Astrocyte of the hippocampus (primary cell): ENCODE measurements at regions not wholly inside any gene's neighbourhood (a gene's known extent, or its start where the extent isn't known, plus 50 kb on each side); places are given as distances from the start of the nearest gene placed in this dataset.

Experiments used
- DNase-seq: peaks from one replicate; pipeline ENCODE4 v3.0.0; 2011; ENCODE audit warnings: low read depth, low spot score

DNA sequence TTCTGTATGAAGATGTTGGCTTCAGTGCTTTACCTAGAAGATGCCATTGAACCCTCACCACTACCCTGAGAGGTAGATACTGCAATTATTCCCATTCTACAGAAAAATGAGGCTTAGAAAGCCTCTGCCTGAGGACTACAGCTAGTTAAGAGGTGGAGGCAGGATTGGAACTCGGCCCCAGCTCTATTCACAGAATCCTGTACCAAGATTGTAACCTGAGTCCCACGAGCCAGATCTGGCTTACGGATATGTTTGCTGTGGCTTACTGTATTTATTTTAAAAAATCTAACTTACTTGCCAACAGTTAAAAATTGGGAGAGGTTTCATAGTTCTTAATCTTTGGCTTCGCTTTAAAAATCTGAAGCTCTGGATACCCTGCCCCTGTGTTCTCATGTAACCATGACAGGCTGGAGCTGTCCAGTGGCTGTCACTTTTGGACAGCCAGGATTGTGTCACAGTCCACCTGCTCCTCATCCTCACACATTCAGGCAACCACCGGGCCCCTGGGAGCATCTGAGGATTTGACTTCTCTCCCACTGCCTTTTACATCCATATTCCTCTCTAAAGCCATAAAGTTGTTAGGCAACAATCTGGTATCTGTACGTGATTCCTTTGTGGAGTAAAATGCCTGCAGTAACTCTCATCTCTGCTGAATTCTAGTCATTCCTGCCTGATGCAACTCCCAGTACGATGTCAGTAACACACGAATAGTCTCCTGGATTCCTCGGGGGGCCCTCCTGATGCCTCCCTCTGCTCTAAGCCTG, 160.8 kb upstream of the SERP2 start:
- no peak for DNase-seq

DNA sequence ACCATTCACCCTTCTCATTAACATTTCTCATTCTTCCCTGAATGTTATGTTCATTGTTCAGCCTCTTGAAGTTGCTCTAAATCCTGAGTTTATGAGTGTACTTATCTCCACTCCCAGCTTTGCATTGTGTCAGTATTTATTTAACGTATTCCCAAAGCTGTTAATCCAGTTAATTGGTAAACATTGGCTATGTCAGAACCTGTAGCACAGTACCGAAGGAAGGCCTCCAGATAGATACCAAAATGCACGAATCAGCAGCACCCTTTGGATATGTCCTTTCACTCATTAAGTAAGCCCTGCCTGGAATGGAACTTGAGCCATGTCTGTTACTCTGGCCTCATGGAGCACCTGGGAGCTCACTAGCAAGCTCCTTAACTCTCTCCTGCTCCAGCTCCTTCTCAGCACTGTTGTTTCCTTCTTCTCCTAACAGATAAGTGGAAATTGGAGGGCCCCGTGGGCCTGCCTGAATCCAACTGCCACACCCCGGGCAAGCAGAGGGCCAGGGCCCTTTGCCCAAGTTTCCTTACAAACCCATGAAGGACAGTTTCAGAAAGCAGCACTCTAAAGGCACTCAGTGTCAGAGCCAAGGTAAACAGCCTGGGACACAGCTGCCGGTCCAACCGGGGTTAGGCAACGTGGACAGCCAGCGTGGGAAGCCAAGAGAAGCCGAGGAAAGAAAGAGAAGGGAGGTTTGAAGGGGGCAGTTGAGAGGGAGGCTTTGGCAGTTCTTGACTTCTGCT, 155.0 kb upstream of the SERP2 start:
- DNase-seq = peak; percentile 50

DNA sequence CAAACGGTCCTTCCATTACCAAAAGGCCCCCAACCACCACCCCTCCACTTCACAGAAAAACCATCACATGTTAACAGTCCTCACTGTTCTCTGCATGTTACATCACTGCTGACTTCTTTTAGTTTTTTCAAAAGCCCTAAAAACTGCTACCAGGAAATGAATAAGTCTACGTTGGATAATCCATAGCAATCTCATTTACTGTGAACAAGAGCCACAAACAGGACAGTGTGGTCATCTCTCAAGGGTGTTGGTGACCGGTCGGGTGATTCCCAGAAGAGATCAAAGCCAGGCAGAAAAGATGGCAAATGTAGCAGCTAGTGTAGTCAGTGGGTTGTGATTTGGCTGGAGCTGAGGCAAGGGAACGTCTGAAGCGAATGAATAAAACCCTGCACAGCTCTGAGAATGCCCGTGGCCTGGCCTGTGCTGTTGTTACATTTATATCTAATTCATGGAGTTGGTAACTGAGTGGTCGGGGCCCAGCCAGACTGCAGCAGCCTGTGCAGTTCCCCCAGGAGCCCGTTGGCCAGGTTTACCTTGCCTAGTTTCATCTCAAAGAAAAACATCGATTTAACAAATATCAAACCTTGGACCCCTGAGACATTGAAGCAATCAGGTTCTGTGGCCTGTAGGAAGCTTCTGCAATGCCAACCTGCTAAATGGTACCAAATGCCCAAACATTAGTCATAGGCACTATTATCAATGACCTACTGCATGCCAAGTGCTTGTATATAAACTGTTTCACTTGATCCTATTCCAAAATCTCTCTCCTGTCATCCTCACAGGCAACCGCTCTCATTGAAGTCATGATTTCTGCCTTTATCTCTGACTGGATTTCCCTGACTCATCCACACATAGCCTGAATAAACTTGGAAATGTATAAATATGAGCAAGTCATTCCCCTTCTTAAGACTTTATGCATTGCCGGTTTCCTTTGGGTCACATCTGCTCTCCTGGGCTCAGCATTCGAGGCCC, 153.8 kb upstream of the SERP2 start:
- peak; percentile 66 for DNase-seq

DNA sequence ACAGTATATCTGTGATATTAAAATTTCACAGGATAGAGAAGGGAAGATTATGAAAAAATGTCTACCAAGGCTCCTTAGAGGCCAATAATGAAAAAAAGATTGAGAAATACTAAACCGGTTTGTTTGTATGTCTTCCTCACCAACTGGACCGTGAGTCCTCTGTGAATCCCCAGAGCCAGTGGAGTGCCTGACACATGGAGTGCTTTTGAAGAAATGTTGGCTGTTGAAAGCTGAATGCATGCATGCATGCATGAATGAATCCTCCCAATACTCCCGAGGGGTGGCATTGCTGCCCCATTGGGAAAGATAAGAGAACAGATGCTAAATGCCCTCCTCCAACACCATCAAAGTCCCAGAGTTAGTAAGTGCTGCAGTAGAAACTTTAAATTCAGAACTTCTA, 152.7 kb upstream of the SERP2 start:
- no peak for DNase-seq

DNA sequence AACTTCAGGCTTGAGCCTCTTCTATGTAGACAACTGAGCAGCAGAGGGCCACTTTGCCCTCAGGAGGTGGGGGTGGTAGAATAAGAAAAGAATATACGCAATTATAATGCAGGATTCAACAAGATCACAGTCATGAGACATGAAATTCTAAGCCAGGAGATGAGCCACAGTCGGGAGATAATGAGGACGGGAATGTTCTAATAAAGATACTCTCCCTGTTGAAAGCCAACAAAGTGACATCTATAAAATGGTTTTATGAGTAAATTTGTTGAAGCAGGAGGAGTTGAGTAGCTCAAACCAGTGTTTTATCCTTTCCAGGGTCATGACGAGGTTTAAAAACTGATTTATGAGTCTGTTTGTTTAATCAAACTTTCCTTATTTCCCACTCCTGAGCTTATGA, 152.0 kb upstream of the SERP2 start:
- no peak for DNase-seq

DNA sequence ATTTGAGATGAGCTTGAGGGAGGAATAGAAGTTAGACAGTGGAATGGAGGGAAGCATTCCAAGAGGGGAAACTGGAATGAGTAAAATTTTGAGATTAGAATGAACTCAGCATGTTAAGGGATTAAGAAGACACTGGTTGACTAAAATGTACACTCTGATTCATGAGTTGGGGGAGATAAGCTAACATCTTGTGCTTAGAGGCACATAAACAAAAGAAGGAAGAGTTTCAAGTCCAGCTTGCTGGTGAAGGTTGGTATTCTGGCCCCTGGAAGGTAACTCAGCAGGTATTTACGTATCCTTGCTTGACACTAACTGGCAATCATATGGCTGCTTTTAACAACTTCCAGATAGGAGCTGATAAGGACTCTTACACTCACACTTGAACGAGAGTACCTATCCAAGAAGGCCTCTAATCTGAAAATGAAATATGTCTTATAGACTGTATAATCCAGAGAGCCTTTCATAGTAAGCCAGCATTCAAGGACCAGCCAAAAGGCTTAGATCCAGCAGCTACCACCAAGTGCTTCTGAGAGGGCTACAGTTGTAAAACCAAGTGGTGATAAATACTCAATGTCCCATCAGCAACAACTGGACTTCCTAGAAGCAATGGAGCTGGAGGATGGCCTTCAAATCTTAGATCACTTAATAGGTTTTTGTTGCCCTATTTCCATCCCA, 149.7 kb upstream of the SERP2 start:
- DNase-seq = no peak

DNA sequence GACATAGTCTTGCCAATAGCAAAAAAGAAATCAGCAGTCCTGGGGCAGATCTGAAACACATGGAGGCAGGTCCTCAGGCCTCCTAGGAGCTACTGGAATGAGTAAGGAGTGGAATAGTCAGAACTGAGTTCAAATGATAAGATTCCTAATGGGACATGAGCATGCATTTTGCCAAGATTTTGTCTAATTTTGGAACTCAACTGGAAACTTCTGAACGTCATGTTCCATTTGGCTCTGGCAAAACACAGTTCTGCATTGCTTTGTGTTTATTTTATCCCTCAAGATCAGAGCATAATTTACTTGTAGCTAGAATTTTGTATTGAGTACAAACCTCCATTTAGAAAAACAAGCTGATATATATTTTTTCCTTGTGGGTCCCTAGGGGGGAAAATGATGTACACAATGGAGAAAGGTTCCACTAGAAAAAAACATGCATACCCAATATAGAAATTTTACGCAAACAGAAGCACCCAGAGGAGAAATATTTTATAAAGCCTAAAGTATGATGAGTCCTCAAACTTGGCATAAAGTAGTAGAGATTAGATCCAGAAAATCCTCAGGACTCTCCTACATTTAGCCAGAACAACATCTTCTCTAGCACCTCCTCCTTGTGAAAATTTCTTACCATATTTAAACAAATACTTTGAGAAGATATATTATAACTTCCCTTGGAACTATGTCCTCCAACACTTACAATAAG, 149.0 kb upstream of the SERP2 start:
- DNase-seq = no peak

DNA sequence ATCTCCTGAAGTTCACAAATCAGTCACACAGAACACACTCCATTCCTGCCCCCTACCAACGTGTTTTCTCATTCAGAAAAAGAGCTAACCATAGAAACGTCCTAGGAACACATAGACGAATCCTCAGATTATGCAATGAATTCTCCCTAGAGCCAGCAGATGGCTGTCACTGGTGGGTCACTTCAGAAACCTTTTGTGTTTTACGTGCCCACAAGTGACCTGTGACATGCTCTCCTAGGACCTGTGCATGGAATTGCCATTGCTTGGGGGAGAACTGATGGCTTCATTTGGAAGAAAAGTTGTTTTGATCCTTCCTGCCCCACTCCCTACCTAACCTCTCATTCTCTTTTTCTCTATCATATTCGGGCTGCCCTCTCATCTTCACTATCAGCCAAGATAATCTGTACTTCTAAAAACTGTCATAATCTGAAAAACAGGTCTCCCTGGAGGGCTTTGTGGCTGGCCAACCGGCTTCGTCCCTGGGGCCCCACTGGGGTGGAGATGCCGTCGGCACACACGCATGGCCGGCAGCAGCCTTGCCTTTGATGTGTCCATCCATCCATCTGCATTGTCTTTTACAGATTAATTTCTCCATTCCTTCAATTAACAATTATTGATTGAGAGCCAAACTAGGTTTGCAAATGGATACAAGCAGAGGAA, 144.1 kb upstream of the SERP2 start:
- DNase-seq = no peak

DNA sequence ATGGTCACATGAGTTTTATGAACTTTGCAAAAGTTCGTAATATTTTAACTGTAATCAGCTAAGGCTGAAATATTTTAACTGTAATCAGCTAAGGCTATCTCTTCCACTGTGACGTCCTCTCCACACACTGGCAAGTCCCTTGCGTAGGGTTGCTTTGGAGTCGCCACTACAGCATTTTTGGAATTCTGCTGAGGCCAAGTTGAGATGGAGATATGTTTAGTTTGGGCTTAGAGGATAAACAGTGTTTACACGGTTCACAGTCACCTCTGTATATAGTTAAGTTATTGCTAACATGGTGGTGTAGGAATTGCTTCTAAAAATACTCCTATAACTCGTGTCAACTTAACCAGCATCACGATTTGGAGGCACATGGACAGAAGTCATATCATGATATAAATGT, 143.6 kb upstream of the SERP2 start:
- DNase-seq = peak; percentile 17

DNA sequence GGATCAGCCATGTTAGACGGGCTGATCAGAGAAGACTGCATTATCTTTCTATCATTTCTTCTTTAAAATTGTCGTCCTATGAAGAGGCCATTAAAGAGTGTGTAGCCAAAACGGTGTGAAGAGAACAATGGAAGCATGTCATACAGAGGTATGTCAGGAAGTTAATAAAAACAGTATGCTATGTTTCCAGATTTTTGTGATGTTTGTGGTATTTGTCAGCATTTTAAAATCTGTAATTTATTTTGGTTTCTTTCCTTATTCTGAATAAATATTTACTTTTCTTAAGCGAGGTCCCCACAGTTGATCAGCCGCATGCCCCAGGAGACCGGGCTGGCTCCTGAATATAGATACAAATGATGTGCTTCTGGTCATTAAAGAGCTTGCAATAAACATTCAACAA, 142.9 kb upstream of the SERP2 start:
- peak; percentile 34 for DNase-seq

DNA sequence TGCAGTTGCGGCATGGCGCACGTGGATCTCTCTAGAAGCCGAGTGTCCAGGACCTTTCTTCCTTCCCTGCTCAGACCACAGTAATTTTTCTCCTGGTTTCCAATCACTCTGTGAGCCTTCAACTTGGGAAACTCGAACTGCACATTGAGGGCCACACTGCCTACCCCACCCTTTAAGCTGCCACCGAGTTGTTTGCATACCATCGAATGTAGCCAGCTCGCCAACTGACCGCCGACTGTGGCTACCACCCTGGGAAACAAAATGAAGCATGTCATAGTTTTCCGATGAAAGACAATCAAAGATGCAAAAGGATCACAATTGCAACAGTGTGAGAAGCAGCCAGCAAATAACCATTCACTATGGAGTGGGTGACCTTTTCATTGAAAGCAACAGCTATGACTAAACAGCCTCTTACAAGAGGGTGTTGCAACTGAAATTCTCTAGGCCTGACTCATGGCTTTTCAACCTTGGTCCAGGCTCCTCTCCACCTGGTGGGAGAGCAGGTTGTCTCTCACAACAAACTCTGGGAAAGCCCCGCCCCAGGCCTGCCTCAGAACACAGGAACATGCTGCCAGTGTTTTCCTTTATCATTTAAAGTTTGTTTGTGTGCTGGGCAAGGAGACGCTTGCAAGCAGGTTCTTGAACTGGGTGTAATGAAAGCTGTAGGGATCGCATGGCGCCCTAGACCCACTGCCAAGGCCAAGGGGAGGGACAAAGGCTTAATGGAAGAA, 141.7 kb upstream of the SERP2 start:
- peak; percentile 84 for DNase-seq

DNA sequence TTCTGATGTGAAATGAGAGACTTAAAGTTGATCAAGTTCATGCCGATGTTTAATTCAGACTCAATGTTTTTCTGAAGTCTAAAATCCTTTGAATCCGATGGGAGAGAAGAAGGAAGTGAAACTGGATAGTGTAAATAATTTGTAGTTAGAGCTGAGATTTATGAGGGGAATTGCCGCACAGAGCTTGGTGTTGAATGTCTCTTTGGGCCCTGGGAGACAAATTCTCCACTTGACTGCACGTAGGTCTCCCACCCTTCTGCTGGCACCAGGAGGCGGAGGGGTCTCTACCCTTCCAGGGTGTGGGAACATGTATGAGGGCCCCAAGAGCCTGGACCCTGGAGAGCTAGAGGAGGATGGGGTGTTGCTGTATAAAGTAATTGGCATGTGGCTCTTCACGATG, 140.8 kb upstream of the SERP2 start:
- no peak for DNase-seq

DNA sequence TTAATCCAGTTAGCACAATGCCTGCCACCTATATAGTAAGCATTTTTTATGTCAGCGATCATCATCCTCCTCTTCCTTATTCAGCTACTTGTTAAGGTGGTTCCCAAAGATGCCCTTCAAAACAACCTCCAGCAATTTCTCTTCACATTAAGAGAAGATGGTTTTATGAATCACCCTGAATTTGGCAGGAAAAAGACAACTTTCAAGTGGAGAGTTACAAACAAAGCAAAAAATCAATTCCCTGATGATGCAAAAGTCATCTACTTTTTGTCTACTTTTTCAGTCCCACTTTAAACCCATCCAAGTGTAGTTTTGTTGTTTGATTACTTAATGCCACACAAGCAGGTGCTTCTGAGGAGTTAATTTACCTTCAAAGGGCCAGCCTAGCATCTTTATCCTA, 139.1 kb upstream of the SERP2 start:
- no peak for DNase-seq

DNA sequence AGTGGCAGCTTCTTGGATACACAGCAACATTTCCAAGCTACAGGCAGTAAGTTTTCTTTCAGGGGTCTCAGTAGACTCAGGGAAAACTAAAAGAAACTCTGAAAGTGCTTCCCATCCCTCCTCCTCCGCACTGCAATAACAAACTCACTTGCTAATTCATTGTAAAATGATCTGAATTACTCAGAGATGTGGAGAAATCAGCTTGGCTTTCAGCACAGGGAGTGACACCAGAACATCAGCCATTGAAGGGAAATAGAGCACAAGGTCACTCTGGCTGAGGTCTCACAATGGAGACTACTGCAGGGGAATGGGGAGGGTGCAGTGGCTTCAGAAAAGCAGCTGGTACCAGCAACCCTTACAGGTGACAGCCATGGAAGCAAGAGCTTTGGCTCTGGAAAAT, 137.3 kb upstream of the SERP2 start:
- DNase-seq = peak; percentile 21

DNA sequence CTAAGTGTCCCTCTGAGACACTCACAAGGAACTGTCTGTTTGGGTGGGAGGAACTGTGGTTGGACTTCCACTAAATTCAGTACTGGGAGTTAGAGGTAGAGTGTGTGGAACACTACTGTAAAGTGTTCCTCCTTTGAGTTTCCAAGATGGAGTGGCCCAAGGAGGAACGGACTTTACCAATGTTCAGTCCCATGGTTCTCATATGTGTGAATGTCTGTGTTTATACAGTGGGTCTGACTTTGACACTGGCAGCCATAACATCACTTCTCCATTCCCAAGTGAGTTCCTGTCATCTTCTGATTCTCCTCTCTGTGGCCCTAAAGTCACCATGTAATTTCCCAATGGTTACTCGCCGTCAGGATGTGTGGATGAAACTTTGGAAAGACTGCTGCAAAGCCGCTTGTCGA, 136.8 kb upstream of the SERP2 start:
- DNase-seq = no peak

DNA sequence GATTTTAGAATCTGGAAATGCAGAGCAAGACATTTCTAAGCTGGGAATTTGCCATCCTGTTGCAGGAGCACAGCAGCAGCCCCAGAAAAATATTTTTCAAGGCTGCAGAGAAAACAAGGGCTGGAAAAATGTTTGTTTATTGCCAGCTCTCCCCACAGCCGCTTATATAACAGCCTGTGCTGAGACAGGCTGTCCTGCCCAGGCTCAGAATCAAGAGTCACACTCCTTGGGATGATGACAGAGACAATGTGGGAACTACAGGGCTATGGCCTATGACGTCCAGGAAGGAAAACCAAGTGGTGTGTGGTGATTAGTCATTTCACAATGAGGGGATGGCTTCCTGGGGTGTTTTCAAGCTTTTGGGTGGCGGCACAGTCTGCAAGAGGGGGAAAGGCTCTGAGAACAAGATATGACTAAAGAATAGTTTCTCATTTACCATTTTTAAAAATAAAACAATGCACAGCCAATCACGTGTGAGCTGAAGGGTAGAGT, 136.3 kb upstream of the SERP2 start:
- peak; percentile 77 for DNase-seq

DNA sequence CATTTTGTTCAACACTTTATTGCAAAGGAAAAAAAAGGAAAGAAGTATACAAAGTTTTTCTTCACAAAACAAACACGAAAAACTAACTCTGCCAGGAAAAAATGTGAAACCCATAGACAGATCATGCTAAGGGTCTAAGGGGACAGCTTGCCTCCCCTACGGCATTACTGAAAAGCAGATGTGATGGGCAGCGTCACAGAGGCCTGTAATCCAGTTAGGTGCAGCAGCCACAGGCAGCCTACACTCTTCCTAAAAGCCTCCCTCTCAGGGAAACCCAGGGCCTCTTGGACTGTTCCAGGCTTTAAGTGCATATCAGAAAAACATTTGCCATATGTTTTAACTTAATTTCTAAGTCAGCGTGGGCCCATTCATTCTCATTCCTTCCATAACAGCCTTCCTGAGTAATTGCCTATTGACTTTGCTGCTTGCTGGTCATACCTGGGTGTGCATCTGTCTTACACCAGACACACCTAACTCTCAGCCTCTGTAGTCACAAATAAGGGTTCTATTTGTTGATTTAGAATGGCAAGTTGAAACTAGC, 135.7 kb upstream of the SERP2 start:
- DNase-seq = no peak

DNA sequence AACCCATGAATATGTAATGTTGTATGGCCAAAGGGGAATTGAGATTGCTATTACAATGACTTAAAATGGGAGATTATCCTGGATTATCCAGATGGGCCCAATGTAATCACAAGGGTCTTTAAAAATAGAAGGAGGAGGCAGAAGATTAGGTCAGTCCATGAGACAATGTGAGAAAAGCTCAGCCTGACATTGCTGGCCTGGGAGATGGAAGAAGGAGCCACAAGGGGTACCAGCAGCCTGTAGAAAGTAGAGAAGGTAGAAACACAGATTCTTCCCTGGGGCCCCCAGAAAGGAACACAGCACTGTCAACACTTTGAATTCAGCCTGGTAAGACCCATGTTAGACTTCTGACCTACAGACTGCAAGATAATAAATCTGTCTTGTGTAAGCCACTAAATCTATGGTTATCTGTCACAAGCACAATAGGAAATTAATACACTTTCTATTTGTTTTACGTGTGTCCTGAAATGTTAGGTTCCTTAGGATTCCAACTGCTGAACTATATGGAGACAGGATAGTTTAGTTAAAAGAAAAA, 132.9 kb upstream of the SERP2 start:
- no peak for DNase-seq

DNA sequence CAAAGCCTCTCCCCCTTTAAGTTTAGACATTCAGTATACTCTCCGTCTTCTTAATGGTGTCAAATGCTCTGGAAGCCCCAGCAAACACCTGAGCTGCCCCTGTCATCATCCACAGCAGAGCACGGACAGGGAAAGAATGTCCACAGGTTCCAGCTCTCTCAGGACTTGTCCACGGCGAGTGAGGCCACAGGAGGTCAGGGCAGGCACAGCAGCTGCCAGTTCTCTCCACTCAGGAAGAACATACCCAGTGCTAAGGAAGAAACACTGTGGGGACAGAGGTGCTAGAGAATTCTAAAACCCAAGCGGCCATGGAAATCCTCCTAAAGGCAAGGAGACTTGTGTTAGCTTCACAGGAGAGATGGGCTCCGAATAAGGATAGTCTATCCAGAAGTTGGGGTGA, 132.0 kb upstream of the SERP2 start:
- no peak for DNase-seq
